ENCODE measurements at regions not wholly inside any gene's neighbourhood (a gene's known extent, or its start where the extent isn't known, plus 50 kb on each side); places are given as distances from the start of the nearest gene placed in this dataset.

DNA sequence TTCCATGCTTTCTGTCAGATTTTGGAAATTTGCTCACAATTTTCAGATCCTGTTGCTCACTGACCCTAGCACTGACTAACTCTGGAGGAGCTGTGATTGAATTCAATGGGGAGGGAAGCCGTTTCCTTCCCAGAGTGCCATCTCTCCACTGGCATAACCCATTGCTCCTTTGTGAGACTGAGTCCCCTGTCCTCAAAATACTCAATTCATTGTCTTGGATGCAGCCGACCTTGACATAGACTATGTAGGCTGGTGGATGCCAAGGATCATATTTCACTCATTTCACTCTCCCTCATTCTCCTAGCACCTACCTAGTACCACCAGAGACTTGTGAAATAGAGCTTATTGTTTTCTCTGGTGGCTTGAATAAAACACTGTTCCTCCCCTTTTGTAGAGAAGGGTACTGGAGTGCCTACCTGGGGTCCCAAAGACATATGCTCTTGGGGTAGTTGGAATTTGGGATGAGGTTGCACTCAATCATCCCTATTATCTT is 511.3 kb upstream of the ZMIZ1 start:
- TF ChIP-seq, protein P1, sequence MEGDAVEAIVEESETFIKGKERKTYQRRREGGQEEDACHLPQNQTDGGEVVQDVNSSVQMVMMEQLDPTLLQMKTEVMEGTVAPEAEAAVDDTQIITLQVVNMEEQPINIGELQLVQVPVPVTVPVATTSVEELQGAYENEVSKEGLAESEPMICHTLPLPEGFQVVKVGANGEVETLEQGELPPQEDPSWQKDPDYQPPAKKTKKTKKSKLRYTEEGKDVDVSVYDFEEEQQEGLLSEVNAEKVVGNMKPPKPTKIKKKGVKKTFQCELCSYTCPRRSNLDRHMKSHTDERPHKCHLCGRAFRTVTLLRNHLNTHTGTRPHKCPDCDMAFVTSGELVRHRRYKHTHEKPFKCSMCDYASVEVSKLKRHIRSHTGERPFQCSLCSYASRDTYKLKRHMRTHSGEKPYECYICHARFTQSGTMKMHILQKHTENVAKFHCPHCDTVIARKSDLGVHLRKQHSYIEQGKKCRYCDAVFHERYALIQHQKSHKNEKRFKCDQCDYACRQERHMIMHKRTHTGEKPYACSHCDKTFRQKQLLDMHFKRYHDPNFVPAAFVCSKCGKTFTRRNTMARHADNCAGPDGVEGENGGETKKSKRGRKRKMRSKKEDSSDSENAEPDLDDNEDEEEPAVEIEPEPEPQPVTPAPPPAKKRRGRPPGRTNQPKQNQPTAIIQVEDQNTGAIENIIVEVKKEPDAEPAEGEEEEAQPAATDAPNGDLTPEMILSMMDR (IDR thresholded peaks at IDR 0.05; ENCODE audit: low read depth, low read length), result no peak

DNA sequence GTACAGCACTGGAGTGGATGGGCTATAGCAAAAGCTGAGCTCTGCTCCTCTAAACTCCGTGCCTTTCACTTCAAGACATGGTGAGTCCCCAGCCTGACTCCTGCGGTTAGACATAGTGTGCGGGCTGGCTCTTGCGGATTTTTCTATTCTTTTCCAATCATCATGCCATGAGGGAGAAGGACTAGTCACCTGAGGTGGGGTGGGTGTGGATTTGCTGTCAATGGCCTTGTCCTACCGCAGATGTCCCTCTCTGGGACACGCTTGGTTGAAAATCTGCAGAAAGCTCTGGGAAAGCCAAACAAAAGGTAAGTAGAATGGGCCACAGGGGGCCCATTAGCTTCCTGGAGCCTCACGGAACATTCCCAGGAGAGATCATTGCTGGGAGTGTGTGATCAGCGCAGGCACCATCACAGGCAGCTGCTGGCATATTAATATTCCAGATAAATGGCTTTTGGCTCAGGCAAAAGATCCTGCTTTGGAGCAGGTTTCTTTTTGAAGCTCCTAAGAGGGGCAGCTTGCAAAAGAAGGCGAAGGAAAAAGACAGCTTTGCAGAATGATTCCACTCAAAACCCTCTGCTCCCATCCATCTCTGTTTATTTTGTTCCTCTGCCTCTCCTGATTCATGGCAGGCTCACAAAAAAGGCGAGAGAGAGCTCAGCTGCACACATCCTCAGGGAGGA is 509.0 kb upstream of the ZMIZ1 start:
- no peak overlapping the region for H3K4me3 ChIP-seq (ENCODE audit: low read depth, low read length)
- TF ChIP-seq, protein P1 (IDR thresholded peaks at IDR 0.05; ENCODE audit: low read depth, low read length), result no peak

More for the DNA sequence above, 511.3 kb upstream of the ZMIZ1 start:
- H3K4me3 ChIP-seq (ENCODE audit: low read depth, low read length), result no peak overlapping the region

DNA sequence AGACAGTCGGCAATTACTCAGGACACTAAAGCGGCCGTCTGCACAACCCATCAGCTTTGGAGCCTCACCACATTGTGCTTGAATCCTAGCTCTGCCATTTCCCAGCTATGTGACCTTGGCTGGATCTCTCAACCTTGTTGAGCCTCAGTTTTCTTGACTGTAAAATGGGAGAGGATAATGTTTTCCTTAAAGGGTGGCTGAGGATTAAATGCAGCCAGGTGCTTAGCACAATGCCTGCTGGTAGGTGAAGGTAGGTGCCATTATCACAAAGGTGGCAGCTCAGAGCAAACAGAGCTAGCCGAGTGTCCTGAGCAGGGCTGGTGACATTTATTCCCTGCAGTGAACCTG is 508.5 kb upstream of the ZMIZ1 start:
- TF ChIP-seq, protein P1 (IDR thresholded peaks at IDR 0.05; ENCODE audit: low read depth, low read length), result no peak
- no peak overlapping the region for H3K4me3 ChIP-seq (ENCODE audit: low read depth, low read length)

DNA sequence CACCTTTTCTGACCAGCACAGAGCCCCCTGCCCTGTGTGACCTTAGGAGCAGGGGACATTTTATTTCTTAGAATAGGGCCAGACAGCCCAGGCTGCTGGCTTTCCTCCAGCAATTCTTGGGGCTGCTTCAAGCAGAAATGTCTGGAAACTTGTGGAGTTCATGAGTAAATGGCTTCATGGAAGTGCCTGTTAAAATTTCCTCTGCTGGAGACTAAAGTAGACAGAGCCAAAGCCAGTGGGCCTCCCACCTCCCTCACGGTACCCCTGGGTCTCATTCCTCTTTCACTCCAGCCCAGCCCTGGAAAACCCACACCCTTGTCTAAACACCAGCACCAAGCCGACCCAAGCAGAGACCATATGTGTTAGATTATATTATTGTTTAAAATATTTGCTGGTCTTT is 505.5 kb upstream of the ZMIZ1 start:
- TF ChIP-seq, protein P1 (IDR thresholded peaks at IDR 0.05; ENCODE audit: low read depth, low read length), result no peak
- H3K4me3 ChIP-seq (ENCODE audit: low read depth, low read length), result no peak overlapping the region

DNA sequence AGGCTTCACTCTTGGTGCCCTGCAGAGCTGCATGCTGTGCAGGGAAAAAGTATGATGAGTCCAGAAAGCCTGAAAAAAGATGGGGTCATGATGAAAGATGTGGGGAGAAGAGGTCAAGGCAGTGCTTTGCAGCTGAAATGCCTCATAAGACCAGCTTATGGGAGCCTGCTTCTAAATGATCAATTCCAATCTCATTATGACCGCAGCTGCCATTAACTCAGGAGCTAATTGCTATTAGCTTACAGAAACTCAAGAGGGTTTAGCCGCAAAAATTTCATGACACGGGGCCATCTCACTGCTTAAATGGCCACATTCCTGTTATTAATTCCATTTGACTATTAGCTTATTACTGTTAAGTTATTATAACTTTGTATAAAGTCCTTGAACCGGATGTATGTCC is 502.9 kb upstream of the ZMIZ1 start:
- TF ChIP-seq, protein P1 (IDR thresholded peaks at IDR 0.05; ENCODE audit: low read depth, low read length), result no peak
- no peak overlapping the region for H3K4me3 ChIP-seq (ENCODE audit: low read depth, low read length)

DNA sequence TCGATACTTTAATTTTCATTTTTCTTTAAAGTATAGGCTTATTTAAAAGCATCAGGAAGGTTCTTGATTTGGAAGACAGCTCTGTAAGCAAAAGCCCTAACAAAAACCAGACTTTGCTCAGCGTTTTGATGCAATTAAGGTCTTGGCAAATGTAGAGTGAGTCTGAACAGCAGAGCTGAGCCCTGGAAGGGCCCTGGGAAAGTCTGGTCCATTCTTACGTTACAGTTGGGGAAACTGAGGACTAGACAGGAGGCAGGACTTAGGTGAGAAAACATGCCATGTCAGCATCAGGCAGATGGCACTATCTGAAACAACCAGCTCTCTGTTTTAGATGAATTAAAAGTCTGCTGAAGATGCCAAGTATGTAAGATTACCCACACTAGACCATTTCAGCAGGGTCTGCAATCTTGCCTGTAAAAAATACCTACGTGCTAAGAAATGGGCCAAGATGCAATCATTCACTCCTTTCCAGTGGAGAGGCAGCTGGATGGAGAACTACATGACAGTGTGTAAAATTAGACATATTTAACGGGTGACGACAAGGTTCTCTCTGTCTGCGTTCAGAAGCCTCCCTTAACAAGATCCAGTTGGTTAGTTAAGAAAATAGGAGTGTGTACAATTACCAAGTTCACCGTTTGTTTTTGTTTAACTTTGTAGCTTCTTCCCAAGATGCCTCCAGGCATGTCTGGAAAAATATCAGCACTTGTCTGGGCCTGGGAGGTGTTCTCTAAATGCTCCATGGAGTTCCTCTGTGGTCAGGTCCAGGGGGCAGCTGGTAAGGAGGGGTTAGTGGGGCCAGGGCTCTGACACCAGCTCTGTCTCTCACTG is 502.3 kb upstream of the ZMIZ1 start:
- TF ChIP-seq, protein P1 (IDR thresholded peaks at IDR 0.05; ENCODE audit: low read depth, low read length), result no peak
- H3K4me3 ChIP-seq (ENCODE audit: low read depth, low read length), result no peak overlapping the region
